A673 (cell line): ENCODE measurements at regions not wholly inside any gene's neighbourhood (a gene's known extent, or its start where the extent isn't known, plus 50 kb on each side); places are given as distances from the start of the nearest gene placed in this dataset.

ENCODE experiments used
- EZH2 ChIP-seq: fragments of 200-600 bp; sonication (generic); IDR thresholded peaks from 2 replicates; pipeline ENCODE4 v1.6.1; 2017; ENCODE audit warnings: borderline replicate concordance, low read depth, mild to moderate bottlenecking, mixed read lengths, antibody characterized with exemption, low read length; ENCODE audit not compliant: poor library complexity, severe bottlenecking
- TF ChIP-seq, protein P1 (sequence below): fragments of 300-800, 200-600 bp; sonication (generic); conservative IDR thresholded peaks from 2 replicates; pipeline ENCODE4 v1.5.1; 2017; ENCODE audit warnings: low read depth, mild to moderate bottlenecking, antibody characterized with exemption, low read length, moderate library complexity, mixed read lengths

DNA sequence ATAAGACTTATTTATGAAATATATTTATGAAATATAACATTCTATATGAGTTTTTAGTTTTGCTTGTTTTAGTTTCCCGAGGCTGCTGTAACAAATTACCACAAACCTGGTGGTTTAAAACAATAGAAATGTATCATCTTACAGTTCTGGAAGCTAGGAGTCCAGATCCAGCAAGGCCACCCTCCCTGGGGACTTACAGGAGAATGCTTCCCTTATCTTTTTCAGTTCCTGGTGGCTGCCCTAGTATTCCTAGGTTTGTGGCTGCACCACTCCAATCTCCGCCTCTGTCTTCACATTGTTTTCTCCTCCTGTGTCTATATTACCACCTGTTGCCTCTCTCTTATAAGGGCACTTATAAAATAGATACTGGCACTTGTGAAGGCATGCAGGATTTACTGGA, 877.8 kb downstream of the TUSC7 start:
- TF ChIP-seq, protein P1, sequence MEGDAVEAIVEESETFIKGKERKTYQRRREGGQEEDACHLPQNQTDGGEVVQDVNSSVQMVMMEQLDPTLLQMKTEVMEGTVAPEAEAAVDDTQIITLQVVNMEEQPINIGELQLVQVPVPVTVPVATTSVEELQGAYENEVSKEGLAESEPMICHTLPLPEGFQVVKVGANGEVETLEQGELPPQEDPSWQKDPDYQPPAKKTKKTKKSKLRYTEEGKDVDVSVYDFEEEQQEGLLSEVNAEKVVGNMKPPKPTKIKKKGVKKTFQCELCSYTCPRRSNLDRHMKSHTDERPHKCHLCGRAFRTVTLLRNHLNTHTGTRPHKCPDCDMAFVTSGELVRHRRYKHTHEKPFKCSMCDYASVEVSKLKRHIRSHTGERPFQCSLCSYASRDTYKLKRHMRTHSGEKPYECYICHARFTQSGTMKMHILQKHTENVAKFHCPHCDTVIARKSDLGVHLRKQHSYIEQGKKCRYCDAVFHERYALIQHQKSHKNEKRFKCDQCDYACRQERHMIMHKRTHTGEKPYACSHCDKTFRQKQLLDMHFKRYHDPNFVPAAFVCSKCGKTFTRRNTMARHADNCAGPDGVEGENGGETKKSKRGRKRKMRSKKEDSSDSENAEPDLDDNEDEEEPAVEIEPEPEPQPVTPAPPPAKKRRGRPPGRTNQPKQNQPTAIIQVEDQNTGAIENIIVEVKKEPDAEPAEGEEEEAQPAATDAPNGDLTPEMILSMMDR, result no peak
- no peak for TF ChIP-seq EZH2
